RPMI8226 (cell line): ENCODE measurements at regions not wholly inside any gene's neighbourhood (a gene's known extent, or its start where the extent isn't known, plus 50 kb on each side); places are given as distances from the start of the nearest gene placed in this dataset.

ENCODE experiments used
- DNase-seq: peaks from one replicate; pipeline ENCODE4 v3.0.0-alpha.2; 2015

DNA sequence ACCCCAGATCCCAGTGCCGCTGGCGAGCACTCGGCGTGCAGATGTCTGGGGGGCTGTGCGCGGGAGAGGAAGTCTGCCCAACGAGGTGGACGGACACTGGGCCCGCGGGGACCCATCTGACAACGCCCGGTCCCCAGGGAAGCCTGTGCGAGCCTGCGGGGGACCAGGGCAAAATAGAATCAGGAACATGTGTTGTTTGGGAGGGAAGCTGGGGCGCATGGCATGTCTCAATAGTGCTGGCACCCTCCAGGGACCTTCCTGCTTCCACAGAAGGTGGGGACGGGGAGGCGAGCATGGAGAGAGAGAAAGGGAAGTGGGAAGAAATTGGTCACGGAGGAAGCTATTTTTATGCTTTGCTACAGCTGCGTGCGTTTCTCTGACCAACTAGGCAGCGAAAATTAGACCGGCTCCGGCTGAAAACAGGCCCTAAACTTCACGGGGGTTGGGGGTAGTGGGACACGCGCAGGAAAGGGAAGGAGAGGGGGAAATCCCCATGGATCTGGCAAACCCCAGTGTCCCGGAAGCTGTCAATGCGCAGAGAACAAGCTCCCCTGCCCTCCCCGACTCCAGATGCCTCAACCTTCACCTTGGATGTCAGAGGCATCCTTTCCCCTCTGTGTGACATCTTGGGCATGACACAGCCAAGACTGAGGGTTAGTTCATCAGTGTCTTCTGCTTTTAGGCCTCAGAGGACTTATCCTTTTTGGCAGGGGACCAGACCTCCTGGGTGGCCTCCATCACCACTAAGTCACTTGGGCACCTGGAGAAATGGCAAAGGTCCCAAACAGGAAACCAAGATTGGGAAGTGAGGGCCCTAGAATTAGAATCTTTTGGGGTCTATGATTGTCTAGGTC lies 169.8 kb upstream of the BCOR start:
- DNase-seq, result peak; percentile 64

DNA sequence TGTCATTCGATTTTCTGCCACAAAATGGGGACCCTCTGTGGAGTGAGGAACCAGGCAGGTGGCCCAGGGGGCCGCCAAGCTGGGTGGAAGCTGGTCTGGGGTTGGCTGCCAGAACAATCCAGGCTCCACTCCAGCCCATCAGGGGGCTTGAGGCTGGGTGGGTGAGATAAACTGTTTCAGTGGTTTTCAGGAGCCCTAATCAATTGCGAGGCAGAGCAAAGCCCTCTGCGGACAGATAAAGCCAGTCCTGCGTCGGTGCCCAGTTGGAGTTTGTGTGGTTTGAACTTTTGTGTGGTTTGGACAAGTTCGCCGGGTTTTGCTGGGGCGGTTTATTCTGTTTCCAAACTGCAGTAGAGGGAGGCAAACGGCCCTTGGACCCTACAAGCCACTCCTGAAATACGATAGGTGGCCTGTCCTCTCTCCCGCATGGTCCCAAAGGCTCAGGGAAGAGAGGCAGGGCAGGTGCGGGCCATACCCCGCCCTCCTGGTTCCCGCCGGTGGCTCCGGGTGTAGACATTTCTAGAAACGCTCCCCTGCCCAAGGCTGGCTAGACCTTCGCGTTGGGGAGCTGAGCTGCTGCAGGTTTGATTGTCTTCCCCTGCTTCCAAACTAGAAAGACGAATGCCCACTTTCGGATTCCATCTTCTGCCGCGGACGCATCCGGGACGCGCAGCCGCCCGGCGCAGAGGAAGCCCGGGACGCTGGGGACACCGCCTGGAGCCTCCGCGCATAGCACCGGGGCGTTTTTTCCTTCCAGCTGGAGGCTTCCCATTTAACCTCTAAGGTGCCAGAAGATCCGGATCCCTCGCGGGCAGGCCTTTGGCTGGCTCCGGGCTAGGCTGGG lies 169.0 kb upstream of the BCOR start:
- DNase-seq, result peak; percentile 68

- DNase-seq, result no peak
Observed at GRCh38 chrX:40265936-40266335, 168.2 kb upstream of the BCOR start.

- no peak for DNase-seq
Observed at GRCh38 chrX:40263014-40263560, 165.3 kb upstream of the BCOR start.

DNA sequence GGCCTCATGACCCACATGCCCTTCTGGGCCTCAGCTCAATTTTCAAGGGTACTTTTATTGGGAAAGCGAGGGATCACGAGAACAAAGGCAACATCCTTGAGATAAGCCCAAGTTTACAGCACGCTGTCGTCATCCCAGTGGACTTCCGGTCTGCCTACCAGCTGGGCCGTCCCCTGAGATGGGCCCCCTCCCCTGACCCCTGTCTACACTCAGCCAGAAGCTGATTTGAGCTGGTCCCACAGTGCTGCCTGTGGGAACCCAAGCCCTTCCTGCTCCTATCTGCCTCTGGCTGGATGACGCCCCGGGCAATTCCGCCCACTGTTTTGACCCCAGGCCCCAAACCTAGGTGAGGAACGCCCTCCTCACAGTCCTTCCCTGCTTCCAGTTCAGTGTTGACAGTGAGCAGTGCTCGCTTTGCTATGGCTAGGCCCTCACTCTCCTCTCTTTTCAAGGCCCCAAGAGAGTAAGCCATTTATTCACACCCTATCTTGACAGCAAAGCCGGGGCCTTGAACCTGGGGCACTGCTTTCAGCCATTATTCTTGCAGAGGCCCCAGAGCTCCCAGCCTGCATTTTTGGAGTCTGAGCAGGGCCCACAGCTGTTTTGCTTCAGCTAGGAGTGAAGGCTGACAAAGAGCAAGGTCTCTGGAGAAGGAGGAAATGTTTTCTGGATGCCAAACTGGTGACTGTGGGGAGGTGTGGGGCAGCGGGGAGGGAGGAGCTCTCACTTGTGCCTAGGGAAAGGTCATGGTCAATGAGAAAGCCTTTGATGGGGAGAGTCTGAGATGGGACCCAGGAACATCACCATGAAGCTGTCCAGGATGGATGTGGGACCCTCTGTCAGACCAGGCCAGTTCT lies 164.6 kb upstream of the BCOR start:
- DNase-seq, result no peak

- DNase-seq, result no peak
Observed at GRCh38 chrX:40261833-40262156, 164.0 kb upstream of the BCOR start.

GRCh38 chrX:40260146-40260747 lies 162.5 kb upstream of the BCOR start:
- DNase-seq, result no peak

- no peak for DNase-seq
Observed at GRCh38 chrX:40258909-40259308, 161.2 kb upstream of the BCOR start.

- no peak for DNase-seq
Observed at GRCh38 chrX:40253771-40254170, 156.0 kb upstream of the BCOR start.

GRCh38 chrX:40249582-40249981 lies 151.8 kb upstream of the BCOR start:
- no peak for DNase-seq

GRCh38 chrX:40248822-40249221 lies 151.1 kb upstream of the BCOR start:
- no peak for DNase-seq

GRCh38 chrX:40247848-40248622 lies 150.3 kb upstream of the BCOR start:
- DNase-seq, result no peak

DNA sequence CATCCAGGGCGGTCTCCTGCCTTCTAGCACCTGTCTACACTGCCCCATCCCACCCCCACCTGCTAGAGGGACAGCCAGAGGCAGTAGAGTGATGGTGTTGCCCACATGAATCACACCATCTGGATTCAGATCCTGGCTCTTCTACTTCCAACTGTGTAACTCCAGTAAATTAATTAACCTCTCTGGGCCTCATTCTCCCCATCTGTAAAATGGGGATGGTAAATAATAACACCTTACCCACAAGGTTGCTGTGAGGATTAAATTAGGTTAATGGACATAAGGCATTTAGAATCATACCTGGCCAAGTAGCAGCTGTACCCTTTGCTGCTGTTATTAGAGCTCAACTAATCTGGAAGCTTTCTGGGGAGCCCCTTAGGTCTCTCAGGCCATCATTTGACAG lies 149.6 kb upstream of the BCOR start:
- no peak for DNase-seq

- DNase-seq, result no peak
Observed at GRCh38 chrX:40245488-40246071, 147.8 kb upstream of the BCOR start.

- no peak for DNase-seq
Observed at GRCh38 chrX:40244980-40245379, 147.2 kb upstream of the BCOR start.

- DNase-seq, result peak; percentile 14
Observed at GRCh38 chrX:40243755-40244515, 146.2 kb upstream of the BCOR start.

DNA sequence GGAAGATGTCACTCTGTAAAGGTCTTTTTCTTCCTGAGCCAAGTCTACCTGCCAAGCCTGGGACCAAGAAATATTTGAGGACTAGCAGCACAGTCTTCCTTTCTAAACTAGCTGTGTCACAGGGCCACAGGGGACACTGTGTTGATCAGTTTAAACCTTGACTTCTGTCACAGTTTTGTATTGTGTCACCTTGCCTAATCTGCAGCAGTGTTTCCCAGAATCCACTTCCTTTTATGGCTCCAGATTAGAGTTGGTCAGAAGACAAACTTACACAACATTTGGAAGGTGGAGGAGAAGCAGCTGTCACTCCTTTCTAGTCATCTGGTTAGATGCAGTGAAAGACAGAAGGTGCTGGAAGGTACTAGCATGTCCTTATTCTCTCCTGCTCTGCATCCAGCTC lies 143.1 kb upstream of the BCOR start:
- no peak for DNase-seq

GRCh38 chrX:40237731-40238178 lies 140.0 kb upstream of the BCOR start:
- peak; percentile 48 for DNase-seq

GRCh38 chrX:40230646-40231045 lies 132.9 kb upstream of the BCOR start:
- DNase-seq, result no peak

DNA sequence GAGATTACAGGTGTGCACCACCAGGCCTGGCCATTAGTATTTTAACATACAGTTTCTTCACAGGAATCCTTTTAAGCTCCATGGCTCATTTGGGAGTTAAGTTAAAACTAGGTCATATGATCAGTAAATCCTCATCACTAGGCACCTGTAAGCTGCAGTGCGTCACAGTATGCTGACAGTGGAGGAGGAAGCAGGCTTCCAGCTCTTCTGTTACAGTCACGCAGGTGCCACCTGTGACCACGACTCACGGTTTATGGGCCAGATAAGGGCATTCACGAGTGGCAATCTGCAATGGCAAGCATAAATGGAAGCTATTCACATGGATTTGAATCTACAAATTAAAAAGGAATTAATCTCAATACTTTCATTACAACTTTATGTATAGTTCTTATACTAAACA lies 129.4 kb upstream of the BCOR start:
- DNase-seq, result no peak
